T-cell (primary cell): ENCODE measurements at regions not wholly inside any gene's neighbourhood (a gene's known extent, or its start where the extent isn't known, plus 50 kb on each side); places are given as distances from the start of the nearest gene placed in this dataset.
"Not testable (repeated sequence)": the region's sequence is repeated elsewhere in the genome, so short reads cannot be mapped to it uniquely, and the experiment has no call there.

Experiments used
- ATAC-seq, 4 experiments: fragments of 200-7000 bp in 3 of 4; fragments of 150-1000 bp in 1 of 4; cut with Tn5 transposase; replicated peaks in 1 of 4; 1 replicate in 3 of 4; 2 replicates in 1 of 4; pipeline ENCODE4 v1.10.0; 2021; ENCODE audit warnings: moderate library complexity in 3 of 4, mild to moderate bottlenecking in 2 of 4, moderate number of reproducible peaks in 1 of 4
- CTCF ChIA-PET, 2 donors: fragments of 300-600 bp; sonication (Branson Sonifier 250); formaldehyde crosslinking; loops; one replicate each; lab custom pipeline; 2022; ENCODE audit warnings: antibody characterized with exemption in 2 of 2; lab: Charles Lee
- POLR2A ChIA-PET, 2 donors: fragments of 300-600 bp; sonication (Branson Sonifier 250); formaldehyde crosslinking; loops; one replicate each; lab custom pipeline; 2022; ENCODE audit warnings: antibody characterized with exemption in 2 of 2; lab: Charles Lee
- DNase-seq, 35 experiments: peaks; one replicate each; pipeline versions ENCODE4 v3.0.0 to v3.0.0-alpha.2; 2013 to 2023
- H3K27ac ChIP-seq: one replicate; pipeline ENCODE4 v1.5.1; 2013; ENCODE audit warnings: low read length
- H3K27me3 ChIP-seq, 2 experiments: replicated peaks in 1 of 2; 1 replicate in 1 of 2; 2 replicates in 1 of 2; pipeline versions ENCODE4 v1.6.1 to v1.7.0; 2013; ENCODE audit warnings: low read length in 1 of 2, mixed read lengths in 1 of 2; ENCODE audit not compliant: control insufficient read depth in 2 of 2, insufficient read depth in 2 of 2; ENCODE audit errors: extremely low read depth in 1 of 2
- H3K36me3 ChIP-seq, 2 donors: 1 replicate in 1 of 2; 2 replicates in 1 of 2; pipeline versions ENCODE4 v1.6.1 to v1.7.0; 2013; ENCODE audit warnings: low read length in 1 of 2; ENCODE audit not compliant: control insufficient read depth in 2 of 2, insufficient read depth in 1 of 2; ENCODE audit errors: extremely low read depth in 1 of 2
- H3K4me1 ChIP-seq, 2 experiments: 1 replicate in 1 of 2; 2 replicates in 1 of 2; pipeline versions ENCODE4 v1.6.1 to v1.7.0; 2013; ENCODE audit warnings: low read length in 2 of 2, mixed read lengths in 1 of 2; ENCODE audit not compliant: insufficient read depth in 2 of 2, control insufficient read depth in 1 of 2; ENCODE audit errors: extremely low read depth in 1 of 2
- H3K4me3 ChIP-seq, 2 donors: 1 replicate in 1 of 2; 2 replicates in 1 of 2; pipeline versions ENCODE4 v1.5.1 to v1.7.0; 2013; ENCODE audit warnings: mild to moderate bottlenecking in 2 of 2, low read length in 1 of 2, moderate library complexity in 1 of 2; ENCODE audit not compliant: control insufficient read depth in 1 of 2; ENCODE audit errors: extremely low read depth in 1 of 2
- H3K9me3 ChIP-seq: 2 replicates; pipeline ENCODE4 v1.7.0; 2013
- H3K27ac Mint-ChIP-seq, 2 donors: one replicate each; pipeline ENCODE4 v1.8.0; 2020 to 2021; ENCODE audit warnings: mild to moderate bottlenecking in 2 of 2, mixed read lengths in 2 of 2
- H3K27me3 Mint-ChIP-seq, 2 donors: one replicate each; pipeline ENCODE4 v1.8.0; 2021 to 2022; ENCODE audit warnings: mixed read lengths in 2 of 2
- H3K36me3 Mint-ChIP-seq: one replicate; pipeline ENCODE4 v1.8.0; 2021; ENCODE audit warnings: mixed read lengths
- H3K4me1 Mint-ChIP-seq, 3 donors: one replicate each; pipeline ENCODE4 v1.8.0; 2020 to 2022; ENCODE audit warnings: mixed read lengths in 3 of 3, mild to moderate bottlenecking in 1 of 3
- H3K4me3 Mint-ChIP-seq, 3 donors: one replicate each; pipeline ENCODE4 v1.8.0; 2020 to 2022; ENCODE audit warnings: mild to moderate bottlenecking in 3 of 3, mixed read lengths in 3 of 3, moderate library complexity in 3 of 3
- H3K9me3 Mint-ChIP-seq, 3 donors: one replicate each; pipeline ENCODE4 v1.8.0; 2020 to 2022; ENCODE audit warnings: mixed read lengths in 3 of 3
- WGBS: methylation state at CpG from one replicate; pipeline ENCODE4 v1.1.5; 2013; ENCODE audit warnings: missing lambda C conversion rate; ENCODE audit not compliant: insufficient coverage; 5-methylcytosine and 5-hydroxymethylcytosine counted together

DNA sequence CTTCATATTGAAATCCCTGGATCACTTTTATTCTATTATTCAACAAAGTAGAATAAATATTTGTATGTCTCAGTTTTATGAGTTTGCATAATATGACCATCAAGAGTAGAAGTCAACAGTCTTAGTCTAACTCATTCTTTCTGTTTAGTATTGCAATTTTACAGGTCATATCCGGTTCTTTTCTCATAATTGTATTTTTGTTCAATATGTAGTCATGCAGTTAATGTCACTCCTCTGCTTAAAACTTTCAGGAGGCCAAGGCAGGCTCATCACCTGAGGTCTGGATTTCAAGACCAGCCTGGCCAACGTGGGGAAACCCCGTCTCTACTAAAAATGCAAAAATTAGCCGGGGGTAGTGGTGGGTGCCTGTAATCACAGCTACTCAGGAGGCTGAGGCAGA lies 148.4 kb upstream of the TRPM3 start:
- Histone ChIP-seq H3K4me1 (no peaks in the 10 kb centered on the region), H3K4me3 (no peak overlapping the region), H3K36me3 (no peaks in the 10 kb centered on the region), H3K9me3 (no peaks in the 10 kb centered on the region), H3K27me3 (no peaks in the 10 kb centered on the region), H3K27ac (no peak overlapping the region)
- Mint-ChIP-seq H3K27me3 (peaks cover 4 to 9% of the 10 kb centered on the region in 2 donors), H3K4me1 (no peaks in the 10 kb centered on the region), H3K27ac (no peak overlapping the region), H3K4me3 (no peak overlapping the region), H3K36me3 (no peaks in the 10 kb centered on the region), H3K9me3 (no peaks in the 10 kb centered on the region)
- ChIA-PET POLR2A (no interaction called here), CTCF (no interaction called here)
- 100% methylated on average over 1 of the region's 4 CpGs for WGBS
- DNase-seq (no peak), ATAC-seq (no peak)

DNA sequence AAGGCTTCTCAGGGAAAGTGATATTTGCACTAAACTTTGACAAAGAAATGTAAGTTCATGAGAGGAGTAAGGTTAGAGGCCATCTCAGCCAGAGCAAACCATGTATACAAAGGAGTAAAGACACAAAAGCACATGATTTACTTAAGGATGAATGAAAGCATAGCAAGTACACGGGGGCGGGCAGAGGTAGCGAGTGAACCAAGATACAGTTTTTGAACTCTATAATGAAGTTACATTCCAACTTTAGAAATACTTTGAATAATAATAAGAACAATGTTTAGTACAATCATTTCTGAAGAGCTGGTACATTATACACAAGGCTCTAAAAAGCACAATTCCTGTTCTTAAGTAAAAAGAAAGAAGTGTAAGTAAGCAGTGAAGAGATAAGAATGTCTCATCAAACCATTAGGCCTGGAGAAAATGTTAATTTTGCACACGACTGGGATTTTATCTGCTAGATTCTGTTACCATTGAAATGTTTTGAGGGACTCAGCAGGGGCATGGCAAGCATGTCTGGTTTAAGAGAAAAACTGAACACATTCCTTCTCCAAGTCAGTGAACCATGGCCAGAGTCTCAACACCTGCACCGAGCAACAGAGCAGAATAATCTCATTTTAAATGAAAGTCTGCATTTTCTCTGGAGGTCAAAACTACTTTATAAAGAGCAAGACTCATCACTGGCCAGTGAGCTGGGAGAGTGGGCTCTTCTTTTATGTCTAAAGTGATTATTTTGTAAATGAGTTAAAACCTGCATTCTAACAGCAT lies 147.6 kb upstream of the TRPM3 start:
- no peak overlapping the region for H3K27ac Mint-ChIP-seq
- no CpG with 5 or more reads among the region's 5 CpGs for WGBS
- Histone ChIP-seq H3K27ac (no peak overlapping the region), H3K27me3 (no peaks in the 10 kb centered on the region), H3K4me3 (no peak overlapping the region), H3K9me3 (no peaks in the 10 kb centered on the region), H3K4me1 (no peaks in the 10 kb centered on the region), H3K36me3 (no peaks in the 10 kb centered on the region)
- H3K9me3 Mint-ChIP-seq: no peaks in the 10 kb centered on the region
- no peaks in the 10 kb centered on the region for H3K4me1 Mint-ChIP-seq
- POLR2A ChIA-PET: no interaction called here
- DNase-seq (no peak), ATAC-seq (no peak)
- no peaks in the 10 kb centered on the region for H3K36me3 Mint-ChIP-seq
- no peak overlapping the region for H3K4me3 Mint-ChIP-seq
- CTCF ChIA-PET: no interaction called here
- H3K27me3 Mint-ChIP-seq: peaks cover 5 to 9% of the 10 kb centered on the region in 2 donors

DNA sequence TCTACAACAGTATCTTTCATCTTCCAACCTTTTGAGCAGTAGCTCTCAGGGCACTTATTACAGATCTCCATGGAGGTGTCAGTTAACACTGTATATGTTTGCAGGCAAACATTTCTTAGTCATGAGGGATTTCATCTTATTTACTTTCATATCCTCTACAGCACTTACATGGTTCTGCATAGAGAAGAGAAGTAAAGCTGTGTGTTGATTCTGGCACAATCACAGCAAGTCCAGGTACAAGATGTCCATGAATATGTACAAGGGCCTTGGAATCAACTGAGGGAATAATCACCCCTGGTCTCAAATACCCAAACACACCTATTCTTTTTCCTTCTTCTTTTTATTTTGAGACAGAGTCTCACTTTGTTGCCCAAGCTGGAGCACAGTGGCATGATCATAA lies 142.0 kb upstream of the TRPM3 start:
- Histone ChIP-seq H3K27ac (no peak overlapping the region), H3K27me3 (peaks cover 0 to 2% of the 10 kb centered on the region in 2 experiments), H3K36me3 (no peaks in the 10 kb centered on the region), H3K4me1 (no peaks in the 10 kb centered on the region), H3K4me3 (no peak overlapping the region), H3K9me3 (no peaks in the 10 kb centered on the region)
- H3K36me3 Mint-ChIP-seq: no peaks in the 10 kb centered on the region
- H3K9me3 Mint-ChIP-seq: peaks cover 0 to 9% (median 0%) of the 10 kb centered on the region in 3 donors
- ATAC-seq: no peak
- ChIA-PET POLR2A (no interaction called here), CTCF (no interaction called here)
- H3K4me3 Mint-ChIP-seq: no peak overlapping the region
- no peaks in the 10 kb centered on the region for H3K4me1 Mint-ChIP-seq
- no peak overlapping the region for H3K27ac Mint-ChIP-seq
- peaks cover 4 to 11% of the 10 kb centered on the region in 2 donors for H3K27me3 Mint-ChIP-seq
- no peak for DNase-seq

- CTCF ChIA-PET, H3K27me3 Mint-ChIP-seq, H3K27ac Mint-ChIP-seq, H3K27me3 ChIP-seq, DNase-seq, H3K36me3 Mint-ChIP-seq, H3K4me3 Mint-ChIP-seq, H3K27ac ChIP-seq, POLR2A ChIA-PET, H3K4me3 ChIP-seq, H3K9me3 ChIP-seq, H3K4me1 Mint-ChIP-seq, H3K9me3 Mint-ChIP-seq, ATAC-seq, H3K4me1 ChIP-seq, H3K36me3 ChIP-seq: not testable (repeated sequence)
- WGBS: 86% methylated on average over 1 of the region's 2 CpGs
Observed at GRCh38 chr9:71260419-71260818, 139.0 kb upstream of the TRPM3 start.

GRCh38 chr9:71254592-71255277 lies 133.3 kb upstream of the TRPM3 start:
- H3K4me1 ChIP-seq: no peaks in the 10 kb centered on the region
- POLR2A ChIA-PET: no interaction called here
- Mint-ChIP-seq H3K27ac (no peak overlapping the region), H3K27me3 (peaks cover 2 to 5% of the 10 kb centered on the region in 2 donors), H3K36me3 (no peaks in the 10 kb centered on the region), H3K4me3 (no peak overlapping the region), H3K9me3 (no peaks in the 10 kb centered on the region), H3K4me1 (no peaks in the 10 kb centered on the region)
- H3K27ac ChIP-seq: no peak overlapping the region
- no peaks in the 10 kb centered on the region for H3K36me3 ChIP-seq
- no peaks in the 10 kb centered on the region for H3K9me3 ChIP-seq
- H3K4me3 ChIP-seq: no peak overlapping the region
- no peak for DNase-seq
- CTCF ChIA-PET: no interaction called here
- ATAC-seq: no peak
- no peaks in the 10 kb centered on the region for H3K27me3 ChIP-seq

- no peaks in the 10 kb centered on the region for H3K4me1 Mint-ChIP-seq
- DNase-seq (no peak), ATAC-seq (no peak)
- no peak overlapping the region for H3K4me3 Mint-ChIP-seq
- H3K27ac ChIP-seq: no peak overlapping the region
- H3K27me3 ChIP-seq: no peaks in the 10 kb centered on the region
- ChIA-PET CTCF (no interaction called here), POLR2A (no interaction called here)
- H3K27me3 Mint-ChIP-seq: peaks cover 2 to 6% of the 10 kb centered on the region in 2 donors
- no peaks in the 10 kb centered on the region for H3K36me3 Mint-ChIP-seq
- H3K4me1 ChIP-seq: no peaks in the 10 kb centered on the region
- no CpG with 5 or more reads among the region's 1 CpG for WGBS
- H3K36me3 ChIP-seq: no peaks in the 10 kb centered on the region
- no peaks in the 10 kb centered on the region for H3K9me3 Mint-ChIP-seq
- no peaks in the 10 kb centered on the region for H3K9me3 ChIP-seq
- no peak overlapping the region for H3K4me3 ChIP-seq
- H3K27ac Mint-ChIP-seq: no peak overlapping the region
Observed at GRCh38 chr9:71253011-71253410, 131.6 kb upstream of the TRPM3 start.
